ENCODE measurements at regions not wholly inside any gene's neighbourhood (a gene's known extent, or its start where the extent isn't known, plus 50 kb on each side); places are given as distances from the start of the nearest gene placed in this dataset.
A peak's percentile ranks its signal among the peaks of the same experiment; 100 is the strongest.
"Not testable (repeated sequence)": the region's sequence is repeated elsewhere in the genome, so short reads cannot be mapped to it uniquely, and the experiment has no call there.

GRCh38 chr4:19492606-19493005 is 759.1 kb upstream of the SLIT2 start:
- DNase-seq: peak; percentile 36

GRCh38 chr4:19486400-19486799 is 765.3 kb upstream of the SLIT2 start:
- no peak for DNase-seq

GRCh38 chr4:19478791-19479190 is 772.9 kb upstream of the SLIT2 start:
- peak; percentile 67 for DNase-seq

- DNase-seq: no peak
Measured at GRCh38 chr4:19473569-19473968, 778.1 kb upstream of the SLIT2 start.

GRCh38 chr4:19472666-19473065 is 779.0 kb upstream of the SLIT2 start:
- DNase-seq: no peak

GRCh38 chr4:19470001-19470400 is 781.7 kb upstream of the SLIT2 start:
- not testable (repeated sequence) for DNase-seq

GRCh38 chr4:19462117-19462516 is 789.6 kb upstream of the SLIT2 start:
- DNase-seq: no peak

GRCh38 chr4:19455850-19456602 is 795.7 kb upstream of the SLIT2 start:
- no peak for DNase-seq

GRCh38 chr4:19455196-19455595 is 796.5 kb upstream of the SLIT2 start:
- no peak for DNase-seq

- peak; percentile 29 for DNase-seq
Measured at GRCh38 chr4:19438233-19438632, 813.5 kb upstream of the SLIT2 start.

- DNase-seq: no peak
Measured at GRCh38 chr4:19437008-19437407, 814.7 kb upstream of the SLIT2 start.

GRCh38 chr4:19429684-19430083 is 822.0 kb upstream of the SLIT2 start:
- DNase-seq: no peak

- DNase-seq: peak; percentile 59
Measured at GRCh38 chr4:19425146-19425545, 826.6 kb upstream of the SLIT2 start.

GRCh38 chr4:19417256-19417655 is 834.4 kb upstream of the SLIT2 start:
- DNase-seq: no peak

- DNase-seq: no peak
Measured at GRCh38 chr4:19416146-19416545, 835.6 kb upstream of the SLIT2 start.

GRCh38 chr4:19408490-19408889 is 843.2 kb upstream of the SLIT2 start:
- DNase-seq: no peak

- DNase-seq: no peak
Measured at GRCh38 chr4:19406789-19407188, 844.9 kb upstream of the SLIT2 start.

GRCh38 chr4:19403786-19404370 is 847.8 kb upstream of the SLIT2 start:
- DNase-seq: no peak

GRCh38 chr4:19402581-19403065 is 849.1 kb upstream of the SLIT2 start:
- DNase-seq: peak; percentile 18

GRCh38 chr4:19401301-19402080 is 850.2 kb upstream of the SLIT2 start:
- DNase-seq: no peak

GRCh38 chr4:19400820-19401219 is 850.9 kb upstream of the SLIT2 start:
- DNase-seq: no peak

GRCh38 chr4:19399001-19399400 is 852.7 kb upstream of the SLIT2 start:
- peak; percentile 70 for DNase-seq

- peak; percentile 71 for DNase-seq
Measured at GRCh38 chr4:19386786-19387185, 864.9 kb upstream of the SLIT2 start.

Data from fibroblast of skin of right biceps (primary cell).